Endothelial cell of umbilical vein (primary cell): ENCODE measurements at regions not wholly inside any gene's neighbourhood (a gene's known extent, or its start where the extent isn't known, plus 50 kb on each side); places are given as distances from the start of the nearest gene placed in this dataset.

ENCODE experiments used
- CTCF ChIP-seq, 2 donors: IDR thresholded peaks; 1 replicate in 1 of 2; 2 replicates in 1 of 2; pipeline ENCODE4 v1.5.1; 2011; ENCODE audit warnings: low read length in 2 of 2, mild to moderate bottlenecking in 2 of 2, moderate library complexity in 2 of 2, control low read depth in 1 of 2, inconsistent platforms in 1 of 2, low read depth in 1 of 2; ENCODE audit not compliant: insufficient read depth in 1 of 2; ENCODE audit errors: extremely low read depth in 1 of 2
- EZH2 ChIP-seq: IDR thresholded peaks from 2 replicates; pipeline ENCODE4 v1.6.1; 2012; ENCODE audit warnings: borderline replicate concordance, low read depth, mild to moderate bottlenecking, moderate library complexity, low read length, inconsistent platforms; ENCODE audit not compliant: severe bottlenecking
- POLR2AphosphoS5 ChIP-seq: IDR thresholded peaks from 2 replicates; pipeline ENCODE4 v1.6.1; 2012; ENCODE audit warnings: low read depth, mild to moderate bottlenecking, control low read depth, low read length, moderate library complexity; ENCODE audit not compliant: insufficient read depth

- TF ChIP-seq CTCF (IDR thresholded peaks at IDR 0.05; ENCODE audit: extremely low read depth in 1 of 2, insufficient read depth in 1 of 2, low read depth in 1 of 2, low read length in 2 of 2) (no peak), EZH2 (no peak), POLR2AphosphoS5 (no peak)
These were observed 513.3 kb upstream of the SEMA6D start for GRCh38 chr15:47203993-47204392.
